Esophagus squamous epithelium (tissue), 5 donors: ENCODE measurements at regions not wholly inside any gene's neighbourhood (a gene's known extent, or its start where the extent isn't known, plus 50 kb on each side); places are given as distances from the start of the nearest gene placed in this dataset.
A peak's percentile ranks its signal among the peaks of the same experiment; 100 is the strongest.

Experiments
- DNase-seq: peaks from one replicate; lab custom pipeline; 2025; lab: John Stamatoyannopoulos, UW
- H3K27ac ChIP-seq, 4 donors: fragments of 200-600 bp; sonication (generic); one replicate each; pipeline ENCODE4 v1.5.1; 2016 to 2019; ENCODE audit warnings: mild to moderate bottlenecking in 1 of 4
- H3K27me3 ChIP-seq, 4 donors: fragments of 200-600 bp; sonication (generic); 1 replicate in 3 of 4; 2 replicates in 1 of 4; pipeline versions ENCODE4 v1.5.1 to v1.6.0; 2017 to 2021; ENCODE audit warnings: antibody characterized with exemption in 1 of 4
- H3K36me3 ChIP-seq, 3 donors: fragments of 200-600 bp; sonication (generic); one replicate each; pipeline ENCODE4 v1.5.1; 2016 to 2019
- H3K4me1 ChIP-seq, 3 donors: fragments of 200-600 bp; sonication (generic); one replicate each; pipeline ENCODE4 v1.5.1; 2017 to 2019
- H3K4me3 ChIP-seq, 4 donors: fragments of 200-600 bp; sonication (generic); 1 replicate in 3 of 4; 2 replicates in 1 of 4; pipeline ENCODE4 v1.5.1; 2016 to 2019; ENCODE audit warnings: mild to moderate bottlenecking in 2 of 4, moderate library complexity in 1 of 4
- H3K9me3 ChIP-seq, 3 donors: fragments of 200-600 bp; sonication (generic); one replicate each; pipeline ENCODE4 v1.5.1; 2016 to 2019
- CTCF ChIP-seq, 6 experiments: fragments of 450-650 bp in 4 of 6; fragments of 200-600 bp in 2 of 6; sonication (generic) in 2 of 6; IDR thresholded peaks; one replicate each; pipeline ENCODE4 v1.5.1; 2016 to 2019; ENCODE audit warnings: antibody characterized with exemption in 6 of 6, mild to moderate bottlenecking in 4 of 6, moderate library complexity in 4 of 6
- POLR2A ChIP-seq, 4 donors: fragments of 450-650 bp; IDR thresholded peaks; one replicate each; pipeline ENCODE4 v1.6.1; 2017; ENCODE audit warnings: antibody characterized with exemption in 4 of 4, mild to moderate bottlenecking in 4 of 4, moderate library complexity in 3 of 4
- WGBS, 2 donors: methylation state at CpG; one replicate each; pipeline ENCODE4 v1.1.5; 2018; 5-methylcytosine and 5-hydroxymethylcytosine counted together
- intact Hi-C: fragments of 100-400 bp; cut with DNase I; formaldehyde crosslinking; loops from one replicate; pipeline ENCODE4 v1.15.0; 2022
- donor health status: DM: yes; HTN: yes; CAD: no.

- TF ChIP-seq CTCF (IDR thresholded peaks at IDR 0.05) (no peak), POLR2A (IDR thresholded peaks at IDR 0.05) (no peak)
- whole genome bisulfite sequencing, 2 donors = 77 to 100% methylated on average over 3 of the region's 4 CpGs
- no peak overlapping the region for H3K4me3 ChIP-seq
Observed at GRCh38 chr1:222104097-222104496, 362.2 kb upstream of the DUSP10 start.

GRCh38 chr1:222099746-222100145 lies 357.9 kb upstream of the DUSP10 start:
- TF ChIP-seq POLR2A (IDR thresholded peaks at IDR 0.05) = no peak
- no peak for TF ChIP-seq CTCF (IDR thresholded peaks at IDR 0.05)
- Histone ChIP-seq H3K36me3 (no peaks in the 10 kb centered on the region), H3K9me3 (no peaks in the 10 kb centered on the region), H3K27ac (no peak overlapping the region), H3K4me3 (no peak overlapping the region), H3K4me1 (peaks cover 0 to 51% (median 0%) of the 10 kb centered on the region in 3 donors), H3K27me3 (no peaks in the 10 kb centered on the region)
- no peak for DNase-seq
- WGBS, 2 donors = 24 to 47% methylated on average over 2 of the region's 2 CpGs
- intact Hi-C loops = no loop called here

More at GRCh38 chr1:222104097-222104496, 362.2 kb upstream of the DUSP10 start:
- peaks cover 0 to 28% (median 0%) of the 10 kb centered on the region in 3 donors for H3K4me1 ChIP-seq
- intact Hi-C loops = no loop called here
- no peaks in the 10 kb centered on the region for H3K27me3 ChIP-seq
- H3K27ac ChIP-seq = no peak overlapping the region
- no peak for DNase-seq
- no peaks in the 10 kb centered on the region for H3K9me3 ChIP-seq
- no peaks in the 10 kb centered on the region for H3K36me3 ChIP-seq

- H3K9me3 ChIP-seq = no peaks in the 10 kb centered on the region
- H3K27ac ChIP-seq = peak overlapping the region in 1 of 4 donors; percentile 17
- intact Hi-C loops = no loop called here
- H3K4me3 ChIP-seq = no peak overlapping the region
- DNase-seq = no peak
- WGBS, 2 donors = 68 to 69% methylated on average over 2 of the region's 2 CpGs
- no peaks in the 10 kb centered on the region for H3K36me3 ChIP-seq
- TF ChIP-seq POLR2A (IDR thresholded peaks at IDR 0.05) (no peak), CTCF (IDR thresholded peaks at IDR 0.05) (no peak)
- no peaks in the 10 kb centered on the region for H3K27me3 ChIP-seq
- peaks cover 0 to 41% (median 0%) of the 10 kb centered on the region in 3 donors for H3K4me1 ChIP-seq
Observed at GRCh38 chr1:222098404-222098803, 356.5 kb upstream of the DUSP10 start.

GRCh38 chr1:222097588-222097987 lies 355.7 kb upstream of the DUSP10 start:
- Histone ChIP-seq H3K27ac (peak overlapping the region in 3 of 4 donors; percentile 68 to 79 (median 75)), H3K36me3 (no peaks in the 10 kb centered on the region), H3K4me3 (no peak overlapping the region), H3K27me3 (no peaks in the 10 kb centered on the region), H3K9me3 (no peaks in the 10 kb centered on the region), H3K4me1 (peaks cover 0 to 41% (median 0%) of the 10 kb centered on the region in 3 donors)
- no peak for DNase-seq
- TF ChIP-seq POLR2A (IDR thresholded peaks at IDR 0.05) (no peak), CTCF (IDR thresholded peaks at IDR 0.05) (no peak)
- intact Hi-C loops = no loop called here
- 66 to 68% methylated on average over 4 of the region's 4 CpGs for WGBS, 2 donors

GRCh38 chr1:222096883-222097282 lies 355.0 kb upstream of the DUSP10 start:
- TF ChIP-seq POLR2A (IDR thresholded peaks at IDR 0.05) = no peak
- TF ChIP-seq CTCF (IDR thresholded peaks at IDR 0.05) = no peak
- DNase-seq = no peak
- intact Hi-C loops = no loop called here
- H3K4me1 ChIP-seq = peaks cover 0 to 41% (median 0%) of the 10 kb centered on the region in 3 donors
- H3K36me3 ChIP-seq = no peaks in the 10 kb centered on the region
- no peak overlapping the region for H3K4me3 ChIP-seq
- H3K9me3 ChIP-seq = no peaks in the 10 kb centered on the region
- peak overlapping the region; percentile 38 to 79 (median 72) for H3K27ac ChIP-seq
- no peaks in the 10 kb centered on the region for H3K27me3 ChIP-seq
- WGBS, 2 donors = 53 to 75% methylated on average over 4 of the region's 4 CpGs
